GM12874 (cell line): ENCODE measurements at regions not wholly inside any gene's neighbourhood (a gene's known extent, or its start where the extent isn't known, plus 50 kb on each side); places are given as distances from the start of the nearest gene placed in this dataset.

Experiments used
- TF ChIP-seq, protein P1 (sequence below): IDR thresholded peaks from 2 replicates; pipeline ENCODE4 v1.5.1; 2011; ENCODE audit warnings: low read depth, mild to moderate bottlenecking, control low read depth, low read length, moderate library complexity; ENCODE audit not compliant: insufficient read depth

DNA sequence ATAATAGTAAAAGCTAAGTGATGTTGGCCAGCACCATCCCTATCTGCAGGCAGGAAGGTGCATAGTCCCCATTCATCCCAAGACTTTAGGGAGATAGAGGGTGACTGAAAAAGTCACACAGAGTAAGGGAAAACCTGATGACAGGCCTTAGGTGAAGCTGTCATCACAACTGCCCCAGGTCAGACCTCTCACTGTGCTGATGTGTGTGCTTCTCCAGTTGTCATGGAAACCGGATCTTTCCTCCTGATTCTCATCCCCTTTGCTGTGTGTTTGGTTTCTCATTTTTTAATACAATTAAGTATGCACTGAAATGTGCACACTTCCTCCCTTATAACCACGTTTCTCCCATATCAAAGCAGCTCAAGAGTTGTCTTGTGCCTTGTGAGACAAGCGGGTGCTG is 135.1 kb upstream of the ANKFN1 start:
- TF ChIP-seq, protein P1, sequence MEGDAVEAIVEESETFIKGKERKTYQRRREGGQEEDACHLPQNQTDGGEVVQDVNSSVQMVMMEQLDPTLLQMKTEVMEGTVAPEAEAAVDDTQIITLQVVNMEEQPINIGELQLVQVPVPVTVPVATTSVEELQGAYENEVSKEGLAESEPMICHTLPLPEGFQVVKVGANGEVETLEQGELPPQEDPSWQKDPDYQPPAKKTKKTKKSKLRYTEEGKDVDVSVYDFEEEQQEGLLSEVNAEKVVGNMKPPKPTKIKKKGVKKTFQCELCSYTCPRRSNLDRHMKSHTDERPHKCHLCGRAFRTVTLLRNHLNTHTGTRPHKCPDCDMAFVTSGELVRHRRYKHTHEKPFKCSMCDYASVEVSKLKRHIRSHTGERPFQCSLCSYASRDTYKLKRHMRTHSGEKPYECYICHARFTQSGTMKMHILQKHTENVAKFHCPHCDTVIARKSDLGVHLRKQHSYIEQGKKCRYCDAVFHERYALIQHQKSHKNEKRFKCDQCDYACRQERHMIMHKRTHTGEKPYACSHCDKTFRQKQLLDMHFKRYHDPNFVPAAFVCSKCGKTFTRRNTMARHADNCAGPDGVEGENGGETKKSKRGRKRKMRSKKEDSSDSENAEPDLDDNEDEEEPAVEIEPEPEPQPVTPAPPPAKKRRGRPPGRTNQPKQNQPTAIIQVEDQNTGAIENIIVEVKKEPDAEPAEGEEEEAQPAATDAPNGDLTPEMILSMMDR = no peak

DNA sequence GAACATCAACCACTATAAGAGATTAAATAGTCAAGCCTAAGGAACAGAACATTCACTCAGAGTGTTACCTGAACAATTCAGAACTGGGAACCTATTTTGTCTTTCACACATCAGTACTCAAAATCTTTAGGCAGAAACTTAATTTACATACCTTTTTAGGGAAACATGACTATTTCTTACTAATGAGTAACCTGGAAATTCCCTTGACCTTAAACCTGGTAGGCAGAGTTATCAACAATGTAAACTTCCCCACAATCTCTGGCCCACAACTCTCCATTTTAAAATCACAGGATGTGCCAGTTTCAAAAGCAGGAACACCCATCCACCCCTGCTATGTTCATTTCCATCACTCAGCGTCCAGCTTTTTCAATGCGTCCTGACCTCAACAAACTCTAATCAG is 132.9 kb upstream of the ANKFN1 start:
- TF ChIP-seq, protein P1 = no peak

- TF ChIP-seq, protein P1 = no peak
These were observed 131.5 kb upstream of the ANKFN1 start for GRCh38 chr17:56021681-56022190.

- TF ChIP-seq, protein P1 = no peak
These were observed 129.4 kb upstream of the ANKFN1 start for GRCh38 chr17:56023851-56024250.

- TF ChIP-seq, protein P1 = no peak
These were observed 126.4 kb upstream of the ANKFN1 start for GRCh38 chr17:56026915-56027314.

- TF ChIP-seq, protein P1 = no peak
These were observed 124.4 kb upstream of the ANKFN1 start for GRCh38 chr17:56028837-56029236.

DNA sequence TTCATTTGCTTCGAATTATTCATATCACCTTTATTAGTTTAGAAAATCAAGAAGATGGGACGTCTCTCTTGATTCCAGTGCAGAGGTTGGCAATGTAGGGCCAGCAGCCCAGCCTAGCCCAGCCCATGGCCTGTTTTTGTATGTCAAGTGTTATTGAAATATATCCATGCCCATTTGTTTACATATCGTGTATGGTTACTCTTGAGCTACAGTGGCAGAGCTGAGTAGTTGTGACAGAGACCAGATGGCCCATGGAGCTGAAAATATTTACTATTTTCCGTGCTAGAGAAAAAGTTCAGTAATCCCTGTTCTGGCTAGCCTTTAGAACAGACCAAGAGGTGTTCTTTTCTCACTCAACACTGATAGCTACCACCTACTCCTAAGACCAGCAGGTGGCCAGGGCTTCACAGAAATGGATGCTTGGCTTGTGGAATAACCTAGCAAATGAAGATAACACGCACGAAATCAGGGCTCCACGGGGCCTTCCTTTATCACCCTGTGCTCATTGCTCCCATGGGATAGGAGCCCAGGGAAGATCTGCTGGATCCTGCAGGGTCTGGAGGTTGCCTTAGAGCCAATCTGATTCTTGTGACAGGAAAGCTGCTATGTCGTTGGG is 123.2 kb upstream of the ANKFN1 start:
- TF ChIP-seq, protein P1 = no peak

DNA sequence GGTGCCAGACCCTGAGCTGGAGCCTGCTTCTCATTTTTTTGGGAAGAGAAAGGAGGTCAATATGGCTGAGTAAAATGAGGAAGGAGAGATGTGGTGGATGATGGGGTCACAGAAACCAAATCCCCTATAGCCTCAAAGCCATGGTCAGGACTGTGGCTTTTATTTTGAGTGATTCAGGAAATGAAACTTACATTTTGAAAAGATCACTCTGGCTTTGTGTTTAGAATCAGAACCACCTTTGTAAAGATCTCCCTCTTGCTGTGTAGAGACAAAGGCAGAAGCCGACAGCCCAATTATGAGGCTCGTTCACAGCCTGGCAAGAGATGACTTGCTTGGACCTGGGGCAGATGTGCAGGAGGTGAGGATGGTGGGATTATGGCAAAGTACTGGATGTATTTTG is 121.6 kb upstream of the ANKFN1 start:
- TF ChIP-seq, protein P1 = no peak
